ENCODE measurements at regions not wholly inside any gene's neighbourhood (a gene's known extent, or its start where the extent isn't known, plus 50 kb on each side); places are given as distances from the start of the nearest gene placed in this dataset.

GRCh38 chr15:91592567-91592966, 260.9 kb upstream of the SLCO3A1 start:
- Histone ChIP-seq H3K79me2 (ENCODE audit: control insufficient read depth, insufficient read depth, low read length) (no peaks in the 10 kb centered on the region), H3K4me1 (ENCODE audit: control insufficient read depth, insufficient read depth, low read length) (no peaks in the 10 kb centered on the region), H3K36me3 (ENCODE audit: control insufficient read depth in 2 of 2, insufficient read depth in 2 of 2, low read length in 1 of 2) (no peaks in the 10 kb centered on the region), H2AFZ (ENCODE audit: control insufficient read depth, low read depth, low read length) (no peak overlapping the region), H3K27me3 (replicated peaks in 1 of 2; ENCODE audit: control insufficient read depth in 2 of 2, insufficient read depth in 2 of 2, low read length in 1 of 2) (no peaks in the 10 kb centered on the region), H3K4me2 (ENCODE audit: control insufficient read depth, insufficient read depth) (no peak overlapping the region), H3K9me3 (replicated peaks; ENCODE audit: control insufficient read depth, insufficient read depth, low read length) (no peaks in the 10 kb centered on the region), H4K20me1 (ENCODE audit: control insufficient read depth, insufficient read depth) (no peaks in the 10 kb centered on the region), H3K9ac (ENCODE audit: control insufficient read depth, insufficient read depth, low read length) (no peak overlapping the region), H3K27ac (ENCODE audit: control insufficient read depth, insufficient read depth) (no peak overlapping the region), H3K4me3 (no peak overlapping the region)
- ChIA-PET POLR2A (no interaction called here), RAD21 (ENCODE audit: unreplicated experiment) (no interaction called here), CTCF (no interaction called here), SMC1A (ENCODE audit: uncharacterized antibody, unreplicated experiment) (no interaction called here)
- ATAC-seq, result no peak
- FAIRE-seq, result no peak
- in situ Hi-C loops (cut with MboI), result no loop called here
- 0% methylated on average over 2 of the region's 2 CpGs for WGBS (ENCODE audit: insufficient coverage, insufficient replicate concordance, low lambda C conversion rate, missing lambda C conversion rate)
- DNase-seq (ENCODE audit: low read depth, low spot score), result no peak
- intact Hi-C loops (cut with micrococcal nuclease; ENCODE audit: unreplicated experiment), result no loop called here
- BruUV-seq (replicated peaks), result no TSS peak
- no peak for TF ChIP-seq E4F1 (IDR thresholded peaks at IDR 0.05; ENCODE audit: borderline replicate concordance, partially characterized antibody)
- TF ChIP-seq HCFC1 (IDR thresholded peaks at IDR 0.05; ENCODE audit: low read length), result no peak
- TF ChIP-seq SIN3A (IDR thresholded peaks at IDR 0.05; ENCODE audit: low read depth, low read length), result no peak

- Histone ChIP-seq H2AFZ (ENCODE audit: control insufficient read depth, low read depth, low read length) (no peak overlapping the region), H3K9ac (ENCODE audit: control insufficient read depth, insufficient read depth, low read length) (no peak overlapping the region), H3K9me3 (replicated peaks; ENCODE audit: control insufficient read depth, insufficient read depth, low read length) (no peaks in the 10 kb centered on the region), H3K27ac (ENCODE audit: control insufficient read depth, insufficient read depth) (no peak overlapping the region), H3K27me3 (replicated peaks in 1 of 2; ENCODE audit: control insufficient read depth in 2 of 2, insufficient read depth in 2 of 2, low read length in 1 of 2) (no peaks in the 10 kb centered on the region), H3K4me2 (ENCODE audit: control insufficient read depth, insufficient read depth) (no peak overlapping the region), H4K20me1 (ENCODE audit: control insufficient read depth, insufficient read depth) (no peaks in the 10 kb centered on the region), H3K79me2 (ENCODE audit: control insufficient read depth, insufficient read depth, low read length) (no peaks in the 10 kb centered on the region), H3K4me1 (ENCODE audit: control insufficient read depth, insufficient read depth, low read length) (no peaks in the 10 kb centered on the region), H3K4me3 (no peak overlapping the region), H3K36me3 (ENCODE audit: control insufficient read depth in 2 of 2, insufficient read depth in 2 of 2, low read length in 1 of 2) (no peaks in the 10 kb centered on the region)
- ChIA-PET SMC1A (ENCODE audit: uncharacterized antibody, unreplicated experiment) (no interaction called here), POLR2A (no interaction called here), CTCF (interaction anchor here (0.6 kb wide), 1 partner anchor 54 kb away, joined by 3 read pairs; no protein-coding TSS in a partner anchor), RAD21 (ENCODE audit: unreplicated experiment) (no interaction called here)
- intact Hi-C loops (cut with micrococcal nuclease; ENCODE audit: unreplicated experiment) (no loop called here), in situ Hi-C loops (cut with MboI) (no loop called here)
- BruUV-seq (replicated peaks), result no TSS peak
- FAIRE-seq, result no peak
- DNase-seq (ENCODE audit: low read depth, low spot score), result no peak
- ATAC-seq, result no peak
- no peak for TF ChIP-seq ZNF384 (IDR thresholded peaks at IDR 0.05; ENCODE audit: borderline replicate concordance, low read depth, low read length)
- no peak for TF ChIP-seq SUZ12 (IDR thresholded peaks at IDR 0.05; ENCODE audit: unreplicated experiment)
- TF ChIP-seq BMI1 (IDR thresholded peaks at IDR 0.05; ENCODE audit: borderline replicate concordance), result no peak
- TF ChIP-seq USF1 (IDR thresholded peaks at IDR 0.05; ENCODE audit: borderline replicate concordance, extremely low read length, insufficient read depth, low read depth, low read length), result no peak
- no peak for TF ChIP-seq STAT1 (conservative IDR thresholded peaks at IDR 0.05)
- no peak for TF ChIP-seq ZNF24 (IDR thresholded peaks at IDR 0.05)
- no peak for TF ChIP-seq REST (IDR thresholded peaks at IDR 0.05; ENCODE audit: low read depth, low read length)
- no peak for TF ChIP-seq RCOR1 (conservative IDR thresholded peaks at IDR 0.05; ENCODE audit: low read depth, low read length)
- no peak for TF ChIP-seq ZBED1 (IDR thresholded peaks at IDR 0.05; ENCODE audit: borderline replicate concordance)
Observed at GRCh38 chr15:91593067-91593466, 260.4 kb upstream of the SLCO3A1 start.
